Esophagus (tissue), 2 donors: ENCODE measurements at regions not wholly inside any gene's neighbourhood (a gene's known extent, or its start where the extent isn't known, plus 50 kb on each side); places are given as distances from the start of the nearest gene placed in this dataset.

ENCODE experiments used
- H3K27ac ChIP-seq, 2 donors: one replicate each; pipeline ENCODE4 v1.5.1; 2013; ENCODE audit warnings: low read depth in 2 of 2, mild to moderate bottlenecking in 2 of 2, inconsistent platforms in 1 of 2, low read length in 1 of 2, moderate library complexity in 1 of 2
- H3K27me3 ChIP-seq, 2 donors: one replicate each; pipeline ENCODE4 v1.6.1; 2013; ENCODE audit warnings: low read length in 2 of 2, control low read depth in 1 of 2, mild to moderate bottlenecking in 1 of 2; ENCODE audit not compliant: insufficient read depth in 2 of 2, control insufficient read depth in 1 of 2
- H3K36me3 ChIP-seq, 2 donors: one replicate each; pipeline ENCODE4 v1.6.1; 2013; ENCODE audit warnings: low read length in 1 of 2; ENCODE audit not compliant: control insufficient read depth in 2 of 2, insufficient read depth in 2 of 2
- H3K4me1 ChIP-seq, 2 donors: one replicate each; pipeline ENCODE4 v1.6.1; 2013; ENCODE audit warnings: low read length in 1 of 2; ENCODE audit not compliant: control insufficient read depth in 2 of 2, insufficient read depth in 2 of 2
- H3K4me3 ChIP-seq, 2 donors: one replicate each; pipeline ENCODE4 v1.5.1; 2013; ENCODE audit warnings: low read length in 2 of 2, mild to moderate bottlenecking in 2 of 2, low read depth in 1 of 2, moderate library complexity in 1 of 2
- H3K9me3 ChIP-seq, 2 donors: one replicate each; pipeline ENCODE4 v1.6.1; 2013; ENCODE audit warnings: mild to moderate bottlenecking in 2 of 2, low read depth in 1 of 2, low read length in 1 of 2, moderate library complexity in 1 of 2; ENCODE audit not compliant: control insufficient read depth in 2 of 2, insufficient read depth in 1 of 2
- WGBS, 2 donors: extraction: QIAGEN DNeasy Blood & Tissue Kit; methylation state at CpG; one replicate each; pipeline ENCODE4 v1.1.7; 2013; 5-methylcytosine and 5-hydroxymethylcytosine counted together
- donor health status: healthy with polysubstance abuse.
- donor health status: Bipolar disorder and iron deficiency.

DNA sequence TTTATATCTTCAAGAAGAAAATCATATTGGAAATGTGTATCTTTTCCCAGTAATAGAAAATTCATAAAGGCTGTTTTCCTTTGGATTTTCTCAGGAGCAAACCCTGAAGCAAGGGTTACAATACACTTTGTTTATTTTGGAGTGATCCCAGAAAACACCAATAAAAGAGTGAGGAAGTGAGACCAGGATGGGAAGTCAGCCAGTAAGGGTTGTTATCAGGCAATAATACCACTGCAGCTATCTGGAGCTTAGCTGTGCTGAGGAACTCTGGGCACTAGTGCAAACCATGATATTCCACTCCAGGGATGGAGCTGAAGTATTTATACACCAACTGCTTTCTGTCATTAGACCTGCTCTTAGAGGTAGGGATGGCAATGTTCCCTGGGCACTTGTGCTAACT, 1002.3 kb downstream of the FLRT2 start:
- no peaks in the 10 kb centered on the region for H3K4me1 ChIP-seq
- no peaks in the 10 kb centered on the region for H3K36me3 ChIP-seq
- no peaks in the 10 kb centered on the region for H3K27me3 ChIP-seq
- H3K9me3 ChIP-seq, result no peaks in the 10 kb centered on the region
- no peak overlapping the region for H3K27ac ChIP-seq
- no peak overlapping the region for H3K4me3 ChIP-seq

DNA sequence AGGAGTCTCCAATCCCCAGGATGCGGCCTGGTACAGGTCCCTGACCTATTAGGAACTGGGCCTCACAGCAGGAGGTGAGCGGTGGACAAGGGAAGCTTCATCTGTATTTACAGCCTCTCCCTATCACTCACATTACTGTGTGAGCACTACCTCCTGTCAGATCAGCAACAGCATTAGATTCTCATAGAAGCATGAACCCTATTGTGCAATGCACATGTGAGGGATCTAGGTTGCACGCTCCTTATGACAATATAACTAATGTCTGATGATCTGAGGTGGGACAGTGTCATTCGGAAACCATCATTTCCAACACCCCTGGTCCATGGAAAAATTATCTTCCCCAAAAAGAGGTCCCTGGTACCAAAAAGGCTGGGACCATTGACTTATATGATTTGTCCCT, 1000.5 kb downstream of the FLRT2 start:
- Histone ChIP-seq H3K27ac (no peak overlapping the region), H3K4me3 (no peak overlapping the region), H3K27me3 (no peaks in the 10 kb centered on the region), H3K36me3 (no peaks in the 10 kb centered on the region), H3K4me1 (no peaks in the 10 kb centered on the region), H3K9me3 (no peaks in the 10 kb centered on the region)
- 91% methylated on average over 4 of the region's 4 CpGs for WGBS, 2 donors

DNA sequence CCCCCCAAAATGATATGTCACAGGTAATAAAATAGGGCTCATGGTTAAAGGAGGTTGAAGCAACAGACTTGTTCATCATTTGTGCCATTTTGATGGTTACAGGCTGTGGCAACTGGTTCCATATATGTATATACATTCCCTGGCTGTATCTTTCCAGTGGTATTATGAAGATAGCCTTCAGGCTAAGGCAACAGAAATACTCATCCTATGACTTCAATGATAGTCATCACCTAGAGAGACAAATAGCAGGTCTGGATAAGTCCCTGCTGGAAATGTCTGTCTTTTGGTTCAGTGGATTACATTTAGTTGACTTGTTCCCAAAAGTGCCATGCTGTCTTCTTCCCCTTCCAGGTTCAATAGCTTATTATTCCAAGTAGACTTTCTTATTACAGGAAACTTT, 997.4 kb downstream of the FLRT2 start:
- Histone ChIP-seq H3K4me3 (no peak overlapping the region), H3K4me1 (no peaks in the 10 kb centered on the region), H3K9me3 (no peaks in the 10 kb centered on the region), H3K27me3 (no peaks in the 10 kb centered on the region), H3K27ac (no peak overlapping the region), H3K36me3 (no peaks in the 10 kb centered on the region)

DNA sequence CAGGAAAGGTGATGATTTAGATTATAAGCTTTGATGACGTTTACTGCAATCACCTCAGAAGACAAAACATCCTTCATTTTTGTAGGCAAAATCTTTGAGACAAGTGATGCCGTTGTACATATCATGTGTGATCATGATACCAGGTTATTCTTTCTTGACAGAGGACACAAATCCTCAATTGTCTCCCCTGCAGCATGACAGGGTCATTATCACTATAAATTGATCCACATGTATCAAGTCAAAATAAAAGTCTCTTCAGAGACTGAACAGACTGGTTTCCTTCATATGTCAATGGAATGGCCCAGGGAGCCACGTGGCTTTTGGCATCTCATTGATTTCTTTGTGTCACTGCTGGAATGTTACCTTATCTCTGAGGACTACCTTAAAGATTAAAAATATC, 995.7 kb downstream of the FLRT2 start:
- Histone ChIP-seq H3K4me3 (no peak overlapping the region), H3K9me3 (no peaks in the 10 kb centered on the region), H3K36me3 (no peaks in the 10 kb centered on the region), H3K27me3 (no peaks in the 10 kb centered on the region), H3K27ac (no peak overlapping the region), H3K4me1 (no peaks in the 10 kb centered on the region)
- WGBS, 2 donors, result 56 to 59% methylated on average over 3 of the region's 3 CpGs

GRCh38 chr14:86521843-86522242, 991.9 kb downstream of the FLRT2 start:
- no peak overlapping the region for H3K4me3 ChIP-seq
- no peaks in the 10 kb centered on the region for H3K4me1 ChIP-seq
- no peaks in the 10 kb centered on the region for H3K36me3 ChIP-seq
- no peaks in the 10 kb centered on the region for H3K27me3 ChIP-seq
- 39 to 42% methylated on average over 1 of the region's 1 CpG for WGBS, 2 donors
- H3K9me3 ChIP-seq, result no peaks in the 10 kb centered on the region
- H3K27ac ChIP-seq, result no peak overlapping the region

- H3K9me3 ChIP-seq, result no peaks in the 10 kb centered on the region
- WGBS, 2 donors, result 47 to 52% methylated on average over 6 of the region's 6 CpGs
- no peaks in the 10 kb centered on the region for H3K4me1 ChIP-seq
- no peak overlapping the region for H3K27ac ChIP-seq
- H3K27me3 ChIP-seq, result no peaks in the 10 kb centered on the region
- no peak overlapping the region for H3K4me3 ChIP-seq
- H3K36me3 ChIP-seq, result no peaks in the 10 kb centered on the region
These were observed 991.2 kb downstream of the FLRT2 start for GRCh38 chr14:86521031-86521730.

DNA sequence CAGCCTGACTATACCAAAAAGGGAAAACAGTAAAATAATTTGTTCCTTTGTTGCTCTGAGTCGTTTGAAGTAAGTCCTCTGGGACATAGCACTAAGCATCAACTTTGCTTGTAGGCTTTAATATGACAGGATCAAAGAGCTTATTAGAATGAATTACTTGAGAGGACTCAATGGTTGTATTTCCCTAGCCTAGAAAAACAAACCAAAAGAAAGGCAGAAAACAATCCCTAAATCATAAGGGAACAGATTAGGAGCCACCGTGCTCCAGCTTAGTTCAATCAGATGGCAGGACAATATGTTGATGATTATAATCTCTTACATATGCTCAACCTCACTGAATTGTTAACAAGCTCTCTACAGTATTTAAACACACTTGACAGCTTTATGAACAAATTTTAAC, 988.4 kb downstream of the FLRT2 start:
- Histone ChIP-seq H3K36me3 (no peaks in the 10 kb centered on the region), H3K27ac (no peak overlapping the region), H3K4me3 (no peak overlapping the region), H3K4me1 (no peaks in the 10 kb centered on the region), H3K27me3 (no peaks in the 10 kb centered on the region), H3K9me3 (no peaks in the 10 kb centered on the region)
- 30 to 34% methylated on average over 2 of the region's 2 CpGs for WGBS, 2 donors

GRCh38 chr14:86515195-86515594, 985.3 kb downstream of the FLRT2 start:
- no peak overlapping the region for H3K4me3 ChIP-seq
- WGBS, 2 donors, result 61 to 62% methylated on average over 2 of the region's 2 CpGs

GRCh38 chr14:86513564-86513963, 983.6 kb downstream of the FLRT2 start:
- no peaks in the 10 kb centered on the region for H3K9me3 ChIP-seq
- no peaks in the 10 kb centered on the region for H3K36me3 ChIP-seq
- no peaks in the 10 kb centered on the region for H3K4me1 ChIP-seq
- no peaks in the 10 kb centered on the region for H3K27me3 ChIP-seq
- H3K4me3 ChIP-seq, result no peak overlapping the region
- H3K27ac ChIP-seq, result no peak overlapping the region
- WGBS, 2 donors, result 60 to 61% methylated on average over 3 of the region's 3 CpGs

More at GRCh38 chr14:86515195-86515594, 985.3 kb downstream of the FLRT2 start:
- no peaks in the 10 kb centered on the region for H3K4me1 ChIP-seq
- no peak overlapping the region for H3K27ac ChIP-seq
- no peaks in the 10 kb centered on the region for H3K27me3 ChIP-seq
- no peaks in the 10 kb centered on the region for H3K9me3 ChIP-seq
- no peaks in the 10 kb centered on the region for H3K36me3 ChIP-seq

GRCh38 chr14:86513056-86513455, 983.1 kb downstream of the FLRT2 start:
- Histone ChIP-seq H3K4me3 (no peak overlapping the region), H3K9me3 (no peaks in the 10 kb centered on the region), H3K27me3 (no peaks in the 10 kb centered on the region), H3K4me1 (no peaks in the 10 kb centered on the region), H3K27ac (no peak overlapping the region), H3K36me3 (no peaks in the 10 kb centered on the region)
- 75 to 77% methylated on average over 4 of the region's 4 CpGs for WGBS, 2 donors
